ENCODE measurements at regions not wholly inside any gene's neighbourhood (a gene's known extent, or its start where the extent isn't known, plus 50 kb on each side); places are given as distances from the start of the nearest gene placed in this dataset.

DNA sequence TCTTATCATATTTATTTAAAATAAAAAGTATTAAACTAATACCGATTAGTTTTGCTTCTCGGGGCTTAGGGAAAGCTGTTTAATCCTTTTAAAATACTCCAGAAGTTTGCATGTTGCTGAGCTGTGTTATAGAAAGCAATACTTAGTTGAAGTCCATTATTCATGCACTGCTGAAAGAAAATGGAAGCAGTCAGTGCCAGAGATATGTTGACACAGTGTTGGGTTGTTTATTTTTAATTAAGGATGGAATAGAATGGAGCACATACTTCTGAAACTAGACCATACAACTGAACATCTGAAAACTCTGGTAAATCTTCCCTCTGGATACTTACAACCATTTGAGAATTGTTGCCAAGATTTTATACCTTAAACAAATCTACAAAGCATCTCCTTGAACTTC, 282.7 kb upstream of the CCDC179 start:
- Histone ChIP-seq H4K20me1 (ENCODE audit: insufficient read depth, low read length) (no peaks in the 10 kb centered on the region), H3K9ac (ENCODE audit: low read length) (no peak overlapping the region), H2AFZ (ENCODE audit: low read depth, low read length) (no peak overlapping the region), H3K4me2 (ENCODE audit: low read length) (no peak overlapping the region), H3K27me3 (ENCODE audit: low read depth, low read length) (no peaks in the 10 kb centered on the region), H3K4me3 (ENCODE audit: low read length) (no peak overlapping the region), H3K79me2 (ENCODE audit: low read length) (no peaks in the 10 kb centered on the region), H3K9me3 (ENCODE audit: insufficient read depth, low read length) (no peaks in the 10 kb centered on the region), H3K36me3 (replicated peaks; ENCODE audit: low read depth, low read length) (no peaks in the 10 kb centered on the region), H3K4me1 (ENCODE audit: low read length) (no peaks in the 10 kb centered on the region), H3K27ac (ENCODE audit: low read length) (no peak overlapping the region)
- TF ChIP-seq, protein P1, sequence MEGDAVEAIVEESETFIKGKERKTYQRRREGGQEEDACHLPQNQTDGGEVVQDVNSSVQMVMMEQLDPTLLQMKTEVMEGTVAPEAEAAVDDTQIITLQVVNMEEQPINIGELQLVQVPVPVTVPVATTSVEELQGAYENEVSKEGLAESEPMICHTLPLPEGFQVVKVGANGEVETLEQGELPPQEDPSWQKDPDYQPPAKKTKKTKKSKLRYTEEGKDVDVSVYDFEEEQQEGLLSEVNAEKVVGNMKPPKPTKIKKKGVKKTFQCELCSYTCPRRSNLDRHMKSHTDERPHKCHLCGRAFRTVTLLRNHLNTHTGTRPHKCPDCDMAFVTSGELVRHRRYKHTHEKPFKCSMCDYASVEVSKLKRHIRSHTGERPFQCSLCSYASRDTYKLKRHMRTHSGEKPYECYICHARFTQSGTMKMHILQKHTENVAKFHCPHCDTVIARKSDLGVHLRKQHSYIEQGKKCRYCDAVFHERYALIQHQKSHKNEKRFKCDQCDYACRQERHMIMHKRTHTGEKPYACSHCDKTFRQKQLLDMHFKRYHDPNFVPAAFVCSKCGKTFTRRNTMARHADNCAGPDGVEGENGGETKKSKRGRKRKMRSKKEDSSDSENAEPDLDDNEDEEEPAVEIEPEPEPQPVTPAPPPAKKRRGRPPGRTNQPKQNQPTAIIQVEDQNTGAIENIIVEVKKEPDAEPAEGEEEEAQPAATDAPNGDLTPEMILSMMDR (IDR thresholded peaks at IDR 0.05; ENCODE audit: low read depth, low read length) = no peak
- TF ChIP-seq EZH2phosphoT487 (IDR thresholded peaks at IDR 0.05; ENCODE audit: low read depth) = no peak

DNA sequence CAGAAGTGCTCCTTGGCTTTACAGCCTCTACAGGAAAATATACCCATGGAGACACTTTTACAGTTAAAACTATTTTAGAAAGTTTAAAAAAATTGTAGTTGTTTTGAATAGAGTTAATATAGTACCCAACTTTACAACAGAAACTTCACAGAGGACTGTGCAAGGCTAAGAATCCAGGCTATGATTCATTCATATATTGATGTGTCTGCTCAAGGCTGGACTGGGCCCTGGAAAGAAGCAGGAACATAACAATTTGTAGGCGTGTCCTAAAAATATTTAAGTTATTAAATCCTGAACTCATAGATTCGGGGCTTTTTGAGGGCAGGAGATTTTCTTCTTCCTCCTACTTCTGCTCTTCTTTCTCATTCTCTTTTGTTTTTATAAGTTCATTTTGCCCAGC, 291.5 kb upstream of the CCDC179 start:
- no peak overlapping the region for H2AFZ ChIP-seq (ENCODE audit: low read depth, low read length)
- H3K9me3 ChIP-seq (ENCODE audit: insufficient read depth, low read length) = no peaks in the 10 kb centered on the region
- no peaks in the 10 kb centered on the region for H3K79me2 ChIP-seq (ENCODE audit: low read length)
- H3K9ac ChIP-seq (ENCODE audit: low read length) = no peak overlapping the region
- no peaks in the 10 kb centered on the region for H3K4me1 ChIP-seq (ENCODE audit: low read length)
- H3K36me3 ChIP-seq (replicated peaks; ENCODE audit: low read depth, low read length) = no peaks in the 10 kb centered on the region
- no peaks in the 10 kb centered on the region for H4K20me1 ChIP-seq (ENCODE audit: insufficient read depth, low read length)
- H3K27me3 ChIP-seq (ENCODE audit: low read depth, low read length) = no peaks in the 10 kb centered on the region
- TF ChIP-seq, protein P1 (IDR thresholded peaks at IDR 0.05; ENCODE audit: low read depth, low read length) = no peak
- TF ChIP-seq EZH2phosphoT487 (IDR thresholded peaks at IDR 0.05; ENCODE audit: low read depth) = no peak
- no peak overlapping the region for H3K27ac ChIP-seq (ENCODE audit: low read length)
- no peak overlapping the region for H3K4me3 ChIP-seq (ENCODE audit: low read length)
- no peak overlapping the region for H3K4me2 ChIP-seq (ENCODE audit: low read length)

DNA sequence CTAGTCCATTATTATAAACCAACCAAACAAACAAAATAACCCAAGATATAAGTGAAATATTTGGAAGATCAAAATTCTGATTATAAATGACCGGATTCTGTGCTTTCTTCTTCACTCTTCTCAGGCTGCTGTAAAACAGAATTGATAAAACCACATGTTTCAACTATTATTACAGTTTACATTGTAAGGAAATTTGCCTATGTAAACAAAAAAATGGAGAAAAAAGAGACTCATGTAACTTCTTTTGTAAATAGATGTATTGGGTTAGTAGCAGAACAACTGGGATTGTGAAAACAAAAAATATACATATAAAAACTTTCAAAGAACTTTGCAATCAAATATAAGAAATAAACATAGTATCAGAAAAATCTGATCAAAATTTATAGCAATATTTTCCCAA, 295.2 kb upstream of the CCDC179 start:
- Histone ChIP-seq H3K4me2 (ENCODE audit: low read length) (no peak overlapping the region), H3K27me3 (ENCODE audit: low read depth, low read length) (no peaks in the 10 kb centered on the region), H3K27ac (ENCODE audit: low read length) (no peak overlapping the region), H3K9me3 (ENCODE audit: insufficient read depth, low read length) (no peaks in the 10 kb centered on the region), H3K4me3 (ENCODE audit: low read length) (no peak overlapping the region), H4K20me1 (ENCODE audit: insufficient read depth, low read length) (no peaks in the 10 kb centered on the region), H2AFZ (ENCODE audit: low read depth, low read length) (no peak overlapping the region), H3K36me3 (replicated peaks; ENCODE audit: low read depth, low read length) (no peaks in the 10 kb centered on the region), H3K4me1 (ENCODE audit: low read length) (no peaks in the 10 kb centered on the region), H3K9ac (ENCODE audit: low read length) (no peak overlapping the region), H3K79me2 (ENCODE audit: low read length) (no peaks in the 10 kb centered on the region)
- TF ChIP-seq EZH2phosphoT487 (IDR thresholded peaks at IDR 0.05; ENCODE audit: low read depth) = no peak
- TF ChIP-seq, protein P1 (IDR thresholded peaks at IDR 0.05; ENCODE audit: low read depth, low read length) = no peak

DNA sequence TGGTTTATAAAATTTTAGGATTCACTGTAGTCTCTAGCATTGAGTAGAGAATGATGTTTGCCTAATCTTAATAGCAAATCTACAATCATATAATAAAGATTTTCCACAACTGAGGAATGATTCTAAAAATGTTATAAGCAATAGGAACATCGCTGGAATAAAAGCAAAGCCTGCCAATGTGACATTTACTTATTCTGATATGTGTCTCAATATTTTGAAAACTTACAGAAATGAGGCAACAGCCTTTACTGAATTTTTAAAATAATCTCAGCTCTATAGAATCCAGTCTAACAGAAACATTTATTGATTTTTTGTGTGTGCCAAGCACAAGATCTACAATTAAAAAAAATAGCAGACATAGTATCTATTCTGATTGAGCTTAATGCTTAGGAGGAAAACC, 303.7 kb upstream of the CCDC179 start:
- TF ChIP-seq, protein P1 (IDR thresholded peaks at IDR 0.05; ENCODE audit: low read depth, low read length) = no peak
- TF ChIP-seq EZH2phosphoT487 (IDR thresholded peaks at IDR 0.05; ENCODE audit: low read depth) = no peak
- Histone ChIP-seq H3K4me2 (ENCODE audit: low read length) (no peak overlapping the region), H3K4me3 (ENCODE audit: low read length) (no peak overlapping the region)

More for the DNA sequence above, 303.7 kb upstream of the CCDC179 start:
- H3K9ac ChIP-seq (ENCODE audit: low read length) = no peak overlapping the region
- H3K9me3 ChIP-seq (ENCODE audit: insufficient read depth, low read length) = no peaks in the 10 kb centered on the region
- H3K27me3 ChIP-seq (ENCODE audit: low read depth, low read length) = no peaks in the 10 kb centered on the region
- no peaks in the 10 kb centered on the region for H4K20me1 ChIP-seq (ENCODE audit: insufficient read depth, low read length)
- no peaks in the 10 kb centered on the region for H3K4me1 ChIP-seq (ENCODE audit: low read length)
- H3K36me3 ChIP-seq (replicated peaks; ENCODE audit: low read depth, low read length) = no peaks in the 10 kb centered on the region
- no peak overlapping the region for H2AFZ ChIP-seq (ENCODE audit: low read depth, low read length)
- no peaks in the 10 kb centered on the region for H3K79me2 ChIP-seq (ENCODE audit: low read length)
- H3K27ac ChIP-seq (ENCODE audit: low read length) = no peak overlapping the region
